ENCODE measurements at regions not wholly inside any gene's neighbourhood (a gene's known extent, or its start where the extent isn't known, plus 50 kb on each side); places are given as distances from the start of the nearest gene placed in this dataset.

GRCh38 chr7:42522227-42522991, 285.4 kb upstream of the GLI3 start:
- Mint-ChIP-seq H3K36me3 (no peaks in the 10 kb centered on the region), H3K4me3 (no peak overlapping the region), H3K9me3 (peaks cover 9 to 22% (median 15%) of the 10 kb centered on the region in 3 donors), H3K4me1 (no peaks in the 10 kb centered on the region), H3K27ac (no peak overlapping the region), H3K27me3 (no peaks in the 10 kb centered on the region)
- no peaks in the 10 kb centered on the region for H3K4me1 ChIP-seq (ENCODE audit: control insufficient read depth in 1 of 2, extremely low read depth in 1 of 2, insufficient read depth in 2 of 2, low read length in 2 of 2)
- H3K4me3 ChIP-seq (ENCODE audit: control insufficient read depth in 1 of 2, extremely low read depth in 1 of 2, low read length in 1 of 2): no peak overlapping the region
- CTCF ChIA-PET: interaction anchor here in 1 of 2 donors (0.6 kb wide), 1 partner anchor 1280 kb away, joined by 5 read pairs; no protein-coding TSS in a partner anchor
- H3K27ac ChIP-seq (ENCODE audit: low read length): no peak overlapping the region
- no peaks in the 10 kb centered on the region for H3K36me3 ChIP-seq (ENCODE audit: control insufficient read depth in 2 of 2, extremely low read depth in 1 of 2, insufficient read depth in 1 of 2, low read length in 1 of 2)
- ATAC-seq (replicated peaks in 1 of 4) (no peak), DNase-seq (no peak)
- H3K9me3 ChIP-seq: no peaks in the 10 kb centered on the region
- POLR2A ChIA-PET: no interaction called here
- WGBS (ENCODE audit: insufficient coverage): 77% methylated on average over 3 of the region's 19 CpGs
- H3K27me3 ChIP-seq (replicated peaks in 1 of 2; ENCODE audit: control insufficient read depth in 2 of 2, extremely low read depth in 1 of 2, insufficient read depth in 2 of 2, low read length in 1 of 2): no peaks in the 10 kb centered on the region

GRCh38 chr7:42511027-42511426, 274.0 kb upstream of the GLI3 start:
- Mint-ChIP-seq H3K4me1 (no peaks in the 10 kb centered on the region), H3K36me3 (no peaks in the 10 kb centered on the region), H3K27ac (no peak overlapping the region), H3K27me3 (no peaks in the 10 kb centered on the region), H3K4me3 (no peak overlapping the region), H3K9me3 (peaks cover 2 to 12% (median 3%) of the 10 kb centered on the region in 3 donors)
- no peaks in the 10 kb centered on the region for H3K4me1 ChIP-seq (ENCODE audit: control insufficient read depth in 1 of 2, extremely low read depth in 1 of 2, insufficient read depth in 2 of 2, low read length in 2 of 2)
- ChIA-PET CTCF (no interaction called here), POLR2A (no interaction called here)
- H3K27me3 ChIP-seq (replicated peaks in 1 of 2; ENCODE audit: control insufficient read depth in 2 of 2, extremely low read depth in 1 of 2, insufficient read depth in 2 of 2, low read length in 1 of 2): no peaks in the 10 kb centered on the region
- H3K4me3 ChIP-seq (ENCODE audit: control insufficient read depth in 1 of 2, extremely low read depth in 1 of 2, low read length in 1 of 2): no peak overlapping the region
- H3K9me3 ChIP-seq: no peaks in the 10 kb centered on the region
- WGBS (ENCODE audit: insufficient coverage): no CpG with 5 or more reads among the region's 2 CpGs
- no peaks in the 10 kb centered on the region for H3K36me3 ChIP-seq (ENCODE audit: control insufficient read depth in 2 of 2, extremely low read depth in 1 of 2, insufficient read depth in 1 of 2, low read length in 1 of 2)
- ATAC-seq (replicated peaks in 1 of 4): no peak
- DNase-seq: no peak
- no peak overlapping the region for H3K27ac ChIP-seq (ENCODE audit: low read length)

GRCh38 chr7:42506097-42506496, 269.1 kb upstream of the GLI3 start:
- Histone ChIP-seq H3K9me3 (no peaks in the 10 kb centered on the region), H3K4me1 (ENCODE audit: control insufficient read depth in 1 of 2, extremely low read depth in 1 of 2, insufficient read depth in 2 of 2, low read length in 2 of 2) (no peaks in the 10 kb centered on the region), H3K27ac (ENCODE audit: low read length) (no peak overlapping the region), H3K36me3 (ENCODE audit: control insufficient read depth in 2 of 2, extremely low read depth in 1 of 2, insufficient read depth in 1 of 2, low read length in 1 of 2) (no peaks in the 10 kb centered on the region), H3K4me3 (ENCODE audit: control insufficient read depth in 1 of 2, extremely low read depth in 1 of 2, low read length in 1 of 2) (no peak overlapping the region), H3K27me3 (replicated peaks in 1 of 2; ENCODE audit: control insufficient read depth in 2 of 2, extremely low read depth in 1 of 2, insufficient read depth in 2 of 2, low read length in 1 of 2) (no peaks in the 10 kb centered on the region)
- WGBS (ENCODE audit: insufficient coverage): no CpG with 5 or more reads among the region's 1 CpG
- no peak for ATAC-seq (replicated peaks in 1 of 4)
- Mint-ChIP-seq H3K4me3 (no peak overlapping the region), H3K27ac (no peak overlapping the region), H3K36me3 (no peaks in the 10 kb centered on the region), H3K27me3 (no peaks in the 10 kb centered on the region), H3K9me3 (peaks cover 4 to 14% (median 5%) of the 10 kb centered on the region in 3 donors), H3K4me1 (no peaks in the 10 kb centered on the region)
- no peak for DNase-seq
- CTCF ChIA-PET: no interaction called here
- POLR2A ChIA-PET: no interaction called here

- Mint-ChIP-seq H3K9me3 (peaks cover 3 to 8% (median 3%) of the 10 kb centered on the region in 3 donors), H3K27me3 (no peaks in the 10 kb centered on the region), H3K27ac (no peak overlapping the region), H3K4me1 (no peaks in the 10 kb centered on the region), H3K36me3 (no peaks in the 10 kb centered on the region), H3K4me3 (no peak overlapping the region)
- ATAC-seq (replicated peaks in 1 of 4) (no peak), DNase-seq (no peak)
- no CpG with 5 or more reads among the region's 1 CpG for WGBS (ENCODE audit: insufficient coverage)
- no peaks in the 10 kb centered on the region for H3K9me3 ChIP-seq
- H3K4me3 ChIP-seq (ENCODE audit: control insufficient read depth in 1 of 2, extremely low read depth in 1 of 2, low read length in 1 of 2): no peak overlapping the region
- no peaks in the 10 kb centered on the region for H3K27me3 ChIP-seq (replicated peaks in 1 of 2; ENCODE audit: control insufficient read depth in 2 of 2, extremely low read depth in 1 of 2, insufficient read depth in 2 of 2, low read length in 1 of 2)
- no peaks in the 10 kb centered on the region for H3K4me1 ChIP-seq (ENCODE audit: control insufficient read depth in 1 of 2, extremely low read depth in 1 of 2, insufficient read depth in 2 of 2, low read length in 2 of 2)
- no peak overlapping the region for H3K27ac ChIP-seq (ENCODE audit: low read length)
- no peaks in the 10 kb centered on the region for H3K36me3 ChIP-seq (ENCODE audit: control insufficient read depth in 2 of 2, extremely low read depth in 1 of 2, insufficient read depth in 1 of 2, low read length in 1 of 2)
- CTCF ChIA-PET: no interaction called here
- POLR2A ChIA-PET: no interaction called here
These were observed 265.0 kb upstream of the GLI3 start for GRCh38 chr7:42502022-42502421.

GRCh38 chr7:42495256-42495655, 258.2 kb upstream of the GLI3 start:
- POLR2A ChIA-PET: no interaction called here
- no peaks in the 10 kb centered on the region for H3K9me3 ChIP-seq
- ATAC-seq (replicated peaks in 1 of 4): no peak
- DNase-seq: no peak
- no peak overlapping the region for H3K4me3 ChIP-seq (ENCODE audit: control insufficient read depth in 1 of 2, extremely low read depth in 1 of 2, low read length in 1 of 2)
- peaks cover 5 to 12% of the 10 kb centered on the region in 2 donors for H3K27me3 Mint-ChIP-seq
- H3K27me3 ChIP-seq (replicated peaks in 1 of 2; ENCODE audit: control insufficient read depth in 2 of 2, extremely low read depth in 1 of 2, insufficient read depth in 2 of 2, low read length in 1 of 2): peaks cover 2 to 8% of the 10 kb centered on the region in 2 experiments
- no peak overlapping the region for H3K27ac ChIP-seq (ENCODE audit: low read length)
- H3K27ac Mint-ChIP-seq: no peak overlapping the region
- CTCF ChIA-PET: no interaction called here
- H3K36me3 ChIP-seq (ENCODE audit: control insufficient read depth in 2 of 2, extremely low read depth in 1 of 2, insufficient read depth in 1 of 2, low read length in 1 of 2): no peaks in the 10 kb centered on the region
- no peak overlapping the region for H3K4me3 Mint-ChIP-seq
- H3K4me1 Mint-ChIP-seq: no peaks in the 10 kb centered on the region
- no peaks in the 10 kb centered on the region for H3K9me3 Mint-ChIP-seq
- no CpG with 5 or more reads among the region's 3 CpGs for WGBS (ENCODE audit: insufficient coverage)
- no peaks in the 10 kb centered on the region for H3K36me3 Mint-ChIP-seq
- H3K4me1 ChIP-seq (ENCODE audit: control insufficient read depth in 1 of 2, extremely low read depth in 1 of 2, insufficient read depth in 2 of 2, low read length in 2 of 2): no peaks in the 10 kb centered on the region

- WGBS (ENCODE audit: insufficient coverage): 89% methylated on average over 2 of the region's 6 CpGs
- Mint-ChIP-seq H3K36me3 (no peaks in the 10 kb centered on the region), H3K27ac (no peak overlapping the region), H3K4me1 (no peaks in the 10 kb centered on the region), H3K4me3 (no peak overlapping the region), H3K9me3 (no peaks in the 10 kb centered on the region), H3K27me3 (peaks cover 5 to 12% of the 10 kb centered on the region in 2 donors)
- Histone ChIP-seq H3K36me3 (ENCODE audit: control insufficient read depth in 2 of 2, extremely low read depth in 1 of 2, insufficient read depth in 1 of 2, low read length in 1 of 2) (no peaks in the 10 kb centered on the region), H3K4me1 (ENCODE audit: control insufficient read depth in 1 of 2, extremely low read depth in 1 of 2, insufficient read depth in 2 of 2, low read length in 2 of 2) (no peaks in the 10 kb centered on the region), H3K27me3 (replicated peaks in 1 of 2; ENCODE audit: control insufficient read depth in 2 of 2, extremely low read depth in 1 of 2, insufficient read depth in 2 of 2, low read length in 1 of 2) (peaks cover 2 to 8% of the 10 kb centered on the region in 2 experiments), H3K27ac (ENCODE audit: low read length) (no peak overlapping the region), H3K4me3 (ENCODE audit: control insufficient read depth in 1 of 2, extremely low read depth in 1 of 2, low read length in 1 of 2) (no peak overlapping the region), H3K9me3 (no peaks in the 10 kb centered on the region)
- CTCF ChIA-PET: no interaction called here
- ATAC-seq (replicated peaks in 1 of 4): no peak
- POLR2A ChIA-PET: no interaction called here
- no peak for DNase-seq
These were observed 257.7 kb upstream of the GLI3 start for GRCh38 chr7:42494736-42495135.

Data from T-cell (primary cell).